SU-DHL-6 (cell line): ENCODE measurements at regions not wholly inside any gene's neighbourhood (a gene's known extent, or its start where the extent isn't known, plus 50 kb on each side); places are given as distances from the start of the nearest gene placed in this dataset.

Experiments
- EZH2phosphoT487 ChIP-seq: fragments of 200-600 bp; sonication (generic), shearing (Covaris generic); conservative IDR thresholded peaks from 2 replicates; pipeline ENCODE4 v1.6.1; 2018; ENCODE audit warnings: mild to moderate bottlenecking, antibody characterized with exemption, low read length, moderate library complexity, mixed read lengths
- TF ChIP-seq, protein P1 (sequence below): fragments of 200-600 bp; sonication (generic); IDR thresholded peaks from one replicate; pipeline ENCODE4 v1.5.1; 2017; ENCODE audit warnings: antibody characterized with exemption, mild to moderate bottlenecking, low read length, moderate library complexity; ENCODE audit not compliant: insufficient read depth, poor library complexity, severe bottlenecking

DNA sequence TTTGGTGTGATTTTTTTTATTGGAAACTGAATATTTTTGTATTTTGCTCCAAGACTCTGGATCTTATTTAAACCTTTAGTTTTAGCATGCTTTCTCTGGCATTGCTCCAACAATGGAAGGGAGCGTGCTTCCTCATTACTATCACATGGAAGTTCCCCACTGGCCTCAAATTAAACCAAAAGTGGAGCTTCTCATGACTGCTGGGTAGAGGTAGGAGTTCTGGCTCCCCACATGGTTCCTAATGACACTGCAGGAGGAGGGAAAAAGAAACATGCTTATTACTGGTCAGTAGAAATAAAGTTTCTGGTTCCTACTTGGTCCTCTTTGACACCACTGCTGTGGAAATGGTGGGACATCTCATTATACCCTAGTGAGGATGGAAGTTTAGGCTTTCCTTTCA is 310.5 kb downstream of the PTGER3 start:
- TF ChIP-seq, protein P1, sequence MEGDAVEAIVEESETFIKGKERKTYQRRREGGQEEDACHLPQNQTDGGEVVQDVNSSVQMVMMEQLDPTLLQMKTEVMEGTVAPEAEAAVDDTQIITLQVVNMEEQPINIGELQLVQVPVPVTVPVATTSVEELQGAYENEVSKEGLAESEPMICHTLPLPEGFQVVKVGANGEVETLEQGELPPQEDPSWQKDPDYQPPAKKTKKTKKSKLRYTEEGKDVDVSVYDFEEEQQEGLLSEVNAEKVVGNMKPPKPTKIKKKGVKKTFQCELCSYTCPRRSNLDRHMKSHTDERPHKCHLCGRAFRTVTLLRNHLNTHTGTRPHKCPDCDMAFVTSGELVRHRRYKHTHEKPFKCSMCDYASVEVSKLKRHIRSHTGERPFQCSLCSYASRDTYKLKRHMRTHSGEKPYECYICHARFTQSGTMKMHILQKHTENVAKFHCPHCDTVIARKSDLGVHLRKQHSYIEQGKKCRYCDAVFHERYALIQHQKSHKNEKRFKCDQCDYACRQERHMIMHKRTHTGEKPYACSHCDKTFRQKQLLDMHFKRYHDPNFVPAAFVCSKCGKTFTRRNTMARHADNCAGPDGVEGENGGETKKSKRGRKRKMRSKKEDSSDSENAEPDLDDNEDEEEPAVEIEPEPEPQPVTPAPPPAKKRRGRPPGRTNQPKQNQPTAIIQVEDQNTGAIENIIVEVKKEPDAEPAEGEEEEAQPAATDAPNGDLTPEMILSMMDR, result no peak
- TF ChIP-seq EZH2phosphoT487, result no peak
